ENCODE measurements at regions not wholly inside any gene's neighbourhood (a gene's known extent, or its start where the extent isn't known, plus 50 kb on each side); places are given as distances from the start of the nearest gene placed in this dataset.

- H3K9me3 ChIP-seq = peaks cover 1% of the 10 kb centered on the region
- DNase-seq = no peak
- TF ChIP-seq CTCF (IDR thresholded peaks at IDR 0.05) = no peak
- intact Hi-C loops (cut with DNase I) = no loop called here
- H3K4me3 ChIP-seq = no peak overlapping the region
- ATAC-seq = no peak
- no peak overlapping the region for H3K27ac ChIP-seq
- no peaks in the 10 kb centered on the region for H3K36me3 ChIP-seq
- H3K4me1 ChIP-seq = peaks cover 6% of the 10 kb centered on the region
- H3K27me3 ChIP-seq = no peaks in the 10 kb centered on the region
These were observed 263.8 kb downstream of the HDGFL1 start for GRCh38 chr6:22833191-22833590.

GRCh38 chr6:22838345-22838744 is 269.0 kb downstream of the HDGFL1 start:
- H3K4me3 ChIP-seq = no peak overlapping the region
- no peak for TF ChIP-seq CTCF (IDR thresholded peaks at IDR 0.05)
- H3K27ac ChIP-seq = no peak overlapping the region

GRCh38 chr6:22845467-22845866 is 276.1 kb downstream of the HDGFL1 start:
- no peaks in the 10 kb centered on the region for H3K36me3 ChIP-seq
- H3K27ac ChIP-seq = no peak overlapping the region
- DNase-seq (no peak), ATAC-seq (no peak)
- H3K27me3 ChIP-seq = no peaks in the 10 kb centered on the region
- intact Hi-C loops (cut with DNase I) = no loop called here
- H3K9me3 ChIP-seq = no peaks in the 10 kb centered on the region
- no peaks in the 10 kb centered on the region for H3K4me1 ChIP-seq
- no peak overlapping the region for H3K4me3 ChIP-seq
- TF ChIP-seq CTCF (IDR thresholded peaks at IDR 0.05) = no peak

More at GRCh38 chr6:22838345-22838744, 269.0 kb downstream of the HDGFL1 start:
- ATAC-seq (no peak), DNase-seq (no peak)
- Histone ChIP-seq H3K27me3 (no peaks in the 10 kb centered on the region), H3K36me3 (no peaks in the 10 kb centered on the region), H3K4me1 (no peaks in the 10 kb centered on the region), H3K9me3 (peaks cover 8% of the 10 kb centered on the region)
- intact Hi-C loops (cut with DNase I) = no loop called here

GRCh38 chr6:22848121-22848520 is 278.8 kb downstream of the HDGFL1 start:
- no peak overlapping the region for H3K4me3 ChIP-seq
- intact Hi-C loops (cut with DNase I) = no loop called here
- H3K27ac ChIP-seq = no peak overlapping the region
- TF ChIP-seq CTCF (IDR thresholded peaks at IDR 0.05) = no peak
- DNase-seq (no peak), ATAC-seq (no peak)
- no peaks in the 10 kb centered on the region for H3K27me3 ChIP-seq
- H3K9me3 ChIP-seq = no peaks in the 10 kb centered on the region
- no peaks in the 10 kb centered on the region for H3K4me1 ChIP-seq
- H3K36me3 ChIP-seq = no peaks in the 10 kb centered on the region

GRCh38 chr6:22849921-22850320 is 280.6 kb downstream of the HDGFL1 start:
- Histone ChIP-seq H3K9me3 (no peaks in the 10 kb centered on the region), H3K27ac (no peak overlapping the region), H3K27me3 (no peaks in the 10 kb centered on the region), H3K4me1 (no peaks in the 10 kb centered on the region), H3K36me3 (no peaks in the 10 kb centered on the region), H3K4me3 (no peak overlapping the region)
- intact Hi-C loops (cut with DNase I) = no loop called here
- DNase-seq (no peak), ATAC-seq (no peak)
- TF ChIP-seq CTCF (IDR thresholded peaks at IDR 0.05) = no peak

- Histone ChIP-seq H3K36me3 (no peaks in the 10 kb centered on the region), H3K4me3 (no peak overlapping the region), H3K27me3 (no peaks in the 10 kb centered on the region), H3K27ac (no peak overlapping the region), H3K9me3 (no peaks in the 10 kb centered on the region), H3K4me1 (no peaks in the 10 kb centered on the region)
- TF ChIP-seq CTCF (IDR thresholded peaks at IDR 0.05) = no peak
- DNase-seq (no peak), ATAC-seq (no peak)
- intact Hi-C loops (cut with DNase I) = no loop called here
These were observed 282.7 kb downstream of the HDGFL1 start for GRCh38 chr6:22852101-22852500.
